Inflammatory macrophage treated with lipopolysaccharide for 4 hours (primary cell): ENCODE measurements at regions not wholly inside any gene's neighbourhood (a gene's known extent, or its start where the extent isn't known, plus 50 kb on each side); places are given as distances from the start of the nearest gene placed in this dataset.
"Not testable (repeated sequence)": the region's sequence is repeated elsewhere in the genome, so short reads cannot be mapped to it uniquely, and the experiment has no call there.

Source experiments
- DNase-seq: peaks from one replicate; pipeline ENCODE4 v3.0.0-alpha.2; 2020

- no peak for DNase-seq
Measured at GRCh38 chr4:27668001-27668400, 807.4 kb downstream of the STIM2 start.

DNA sequence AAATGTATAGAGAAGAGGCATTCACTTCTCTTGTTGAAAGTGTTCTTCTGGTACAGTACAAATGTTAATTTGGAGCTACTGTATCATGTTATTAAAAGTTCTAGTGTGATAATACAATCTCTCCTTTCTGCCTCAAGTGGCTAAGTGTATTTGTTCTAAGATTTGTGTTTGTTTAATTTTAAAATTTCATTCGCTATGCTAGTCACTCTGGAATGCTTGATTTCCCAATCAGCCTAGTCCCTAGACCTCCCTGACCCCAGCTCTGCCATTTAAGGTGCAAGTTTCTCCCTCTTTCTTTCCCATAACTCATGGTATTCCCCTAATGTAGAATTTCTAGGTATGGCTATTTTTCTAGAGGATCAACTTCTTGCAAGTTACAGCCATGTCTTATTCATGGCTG lies 817.4 kb downstream of the STIM2 start:
- DNase-seq: no peak

GRCh38 chr4:27684610-27685011 lies 824.0 kb downstream of the STIM2 start:
- DNase-seq: peak; percentile 2

- DNase-seq: no peak
Measured at GRCh38 chr4:27685091-27685490, 824.5 kb downstream of the STIM2 start.

GRCh38 chr4:27685947-27686346 lies 825.3 kb downstream of the STIM2 start:
- DNase-seq: no peak

DNA sequence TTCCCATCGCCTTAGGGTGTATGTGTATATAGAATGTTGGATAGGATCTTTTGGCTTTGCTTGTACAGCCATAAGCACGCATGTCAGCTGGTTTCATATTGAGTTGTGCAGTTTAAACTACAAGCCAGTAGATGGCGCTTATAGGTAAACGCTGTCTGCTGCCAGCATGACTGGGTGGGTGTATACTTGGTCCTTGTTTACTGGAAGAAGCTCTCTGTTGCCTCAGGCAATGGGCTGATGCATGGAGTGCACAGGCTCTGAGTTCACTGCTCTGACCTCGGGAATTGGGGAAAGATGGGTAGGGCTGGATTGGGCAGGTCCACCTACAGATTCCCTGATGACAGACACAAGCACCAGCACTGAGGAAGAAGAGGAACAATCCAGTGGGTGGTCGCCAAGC lies 831.5 kb downstream of the STIM2 start:
- DNase-seq: peak; percentile 31

DNA sequence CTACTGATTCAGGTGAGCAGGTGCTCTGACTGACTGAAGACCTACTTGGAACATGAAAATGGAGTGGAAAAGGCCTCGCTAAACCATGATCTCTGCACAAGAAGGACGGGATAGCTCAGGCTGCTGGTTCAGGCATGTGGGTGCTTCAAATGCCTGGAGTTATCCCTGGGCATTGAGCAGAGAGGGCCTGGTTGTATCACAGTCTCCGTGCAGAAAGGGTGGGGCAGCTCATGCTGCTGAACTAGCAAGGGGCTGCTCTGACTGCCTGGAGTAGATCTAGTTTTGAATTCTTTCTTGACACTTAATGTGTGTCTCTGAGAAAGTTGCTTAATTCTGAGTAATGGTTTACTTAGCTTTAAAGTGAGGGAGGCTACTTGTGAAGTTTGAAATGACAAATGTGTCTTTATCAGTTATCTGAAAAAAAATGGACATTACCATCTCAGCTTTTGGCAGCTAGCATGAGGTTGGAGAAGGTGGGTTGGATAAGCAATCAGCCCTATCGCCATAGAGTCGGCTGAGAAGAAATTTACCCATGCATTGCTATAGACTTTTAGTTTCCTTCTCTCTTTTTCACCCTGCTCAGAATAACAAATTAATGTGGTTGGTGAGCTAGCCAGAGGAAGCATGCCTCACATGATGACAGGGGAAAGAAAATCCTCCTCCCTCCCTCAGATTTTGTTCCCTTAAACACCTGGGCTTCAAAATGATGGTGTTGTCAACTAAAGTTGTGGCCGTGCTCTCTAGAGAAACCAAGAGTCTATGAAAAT lies 832.4 kb downstream of the STIM2 start:
- DNase-seq: no peak

DNA sequence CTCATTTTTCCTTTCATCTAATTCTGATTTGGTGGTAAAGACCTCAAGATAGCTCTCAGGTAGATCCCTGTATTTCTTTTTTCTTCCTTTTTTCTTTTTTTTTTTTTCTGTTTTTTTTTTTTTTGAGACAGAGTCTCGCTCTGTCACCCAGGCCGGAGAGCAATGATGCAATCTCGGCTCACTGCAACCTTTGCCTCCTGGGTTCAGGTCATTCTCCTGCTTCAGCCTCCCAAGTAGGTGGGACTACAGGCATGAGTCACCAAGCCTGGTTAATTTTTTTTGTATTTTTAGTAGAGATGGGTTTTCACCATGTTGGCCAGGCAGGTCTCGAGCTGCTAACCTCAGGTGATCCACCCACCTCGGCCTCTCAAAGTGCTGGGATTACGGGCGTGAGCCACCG lies 835.6 kb downstream of the STIM2 start:
- DNase-seq: not testable (repeated sequence)

- DNase-seq: no peak
Measured at GRCh38 chr4:27701606-27702005, 841.0 kb downstream of the STIM2 start.

DNA sequence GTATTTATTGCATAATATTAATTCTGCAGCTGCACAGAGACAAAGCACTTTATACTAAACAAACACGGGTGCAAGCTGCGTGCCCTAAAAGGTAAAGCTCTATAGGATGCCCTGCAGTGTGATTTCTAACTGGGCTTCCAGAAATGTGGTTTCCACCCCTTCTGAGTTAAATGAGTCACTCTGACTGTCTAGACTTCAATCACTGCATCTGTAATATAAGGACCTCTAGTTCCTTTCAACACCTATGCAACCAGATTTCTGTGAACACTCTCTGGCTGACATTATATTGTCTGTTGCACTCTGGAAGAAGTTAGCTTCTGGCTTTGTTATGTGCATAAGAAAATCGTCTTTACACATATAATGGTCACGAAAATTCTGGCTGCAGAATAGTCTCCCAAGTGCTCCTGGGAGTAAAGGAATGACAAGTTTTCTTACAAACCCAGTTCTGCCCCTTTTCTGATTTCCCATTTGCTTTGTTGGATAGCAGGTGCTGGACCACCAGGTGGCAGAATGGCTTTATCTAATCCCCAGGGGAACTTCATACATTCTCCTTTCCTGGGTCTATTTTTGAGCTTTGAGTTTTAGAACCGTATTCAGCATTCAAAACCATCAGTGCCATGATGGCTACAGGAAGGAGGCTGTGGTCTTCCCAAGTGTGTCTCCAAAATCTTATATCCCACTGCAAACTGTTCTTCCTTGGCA lies 842.2 kb downstream of the STIM2 start:
- no peak for DNase-seq

GRCh38 chr4:27703771-27704170 lies 843.1 kb downstream of the STIM2 start:
- DNase-seq: no peak

GRCh38 chr4:27711041-27711440 lies 850.4 kb downstream of the STIM2 start:
- DNase-seq: no peak

DNA sequence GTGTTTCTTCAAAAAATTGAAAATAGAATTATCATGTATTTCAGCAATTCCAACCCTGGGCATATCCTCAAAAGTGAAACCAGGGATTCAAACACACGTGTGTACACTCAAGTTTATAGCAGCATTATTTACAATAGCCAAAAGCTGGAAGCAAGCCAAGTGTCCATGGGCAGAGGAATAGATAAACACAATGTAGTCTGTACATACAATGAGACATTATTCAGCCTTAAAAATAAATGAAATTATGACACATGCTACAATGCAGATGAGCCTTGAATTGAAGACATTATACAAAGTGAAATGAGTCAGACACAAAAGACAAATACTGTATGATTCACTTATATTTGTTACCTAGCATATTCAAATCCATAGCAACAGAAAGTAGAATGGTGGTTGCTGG lies 853.4 kb downstream of the STIM2 start:
- no peak for DNase-seq

DNA sequence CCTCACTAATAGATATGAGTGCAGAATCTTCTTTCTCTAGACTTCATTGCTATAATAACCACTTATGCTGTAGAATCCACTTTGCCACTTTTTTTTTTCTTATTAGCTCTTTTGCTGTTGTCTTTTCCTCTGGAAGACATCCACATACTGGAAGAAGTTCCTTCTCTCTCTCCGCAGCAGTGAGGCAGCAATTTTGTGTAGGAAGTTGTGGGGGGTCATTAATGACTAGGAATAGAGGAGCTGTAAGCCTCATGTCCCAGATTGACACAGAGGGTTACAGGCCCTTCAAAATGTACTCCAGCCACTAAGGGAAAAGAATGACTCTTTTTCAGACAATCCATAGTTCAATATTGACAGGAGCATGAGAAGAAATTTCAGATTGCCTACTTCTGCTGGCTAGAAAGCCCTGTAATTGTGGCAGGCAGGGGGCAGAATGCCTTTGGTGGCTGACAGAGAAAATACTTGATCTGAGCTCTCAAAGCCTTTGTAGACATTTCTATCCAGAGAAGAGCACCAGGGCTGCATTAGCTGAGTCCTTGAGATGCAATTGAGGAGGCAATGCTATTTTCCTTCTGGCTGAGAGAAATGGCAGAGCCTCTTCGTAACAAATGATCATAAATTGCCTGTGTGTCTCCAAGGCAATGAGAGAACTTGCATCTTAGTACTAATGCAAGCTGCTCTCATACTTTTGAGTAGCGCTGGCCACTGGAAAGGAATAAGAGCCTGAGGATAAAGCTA lies 856.2 kb downstream of the STIM2 start:
- DNase-seq: no peak

- peak; percentile 16 for DNase-seq
Measured at GRCh38 chr4:27717431-27717755, 856.8 kb downstream of the STIM2 start.

DNA sequence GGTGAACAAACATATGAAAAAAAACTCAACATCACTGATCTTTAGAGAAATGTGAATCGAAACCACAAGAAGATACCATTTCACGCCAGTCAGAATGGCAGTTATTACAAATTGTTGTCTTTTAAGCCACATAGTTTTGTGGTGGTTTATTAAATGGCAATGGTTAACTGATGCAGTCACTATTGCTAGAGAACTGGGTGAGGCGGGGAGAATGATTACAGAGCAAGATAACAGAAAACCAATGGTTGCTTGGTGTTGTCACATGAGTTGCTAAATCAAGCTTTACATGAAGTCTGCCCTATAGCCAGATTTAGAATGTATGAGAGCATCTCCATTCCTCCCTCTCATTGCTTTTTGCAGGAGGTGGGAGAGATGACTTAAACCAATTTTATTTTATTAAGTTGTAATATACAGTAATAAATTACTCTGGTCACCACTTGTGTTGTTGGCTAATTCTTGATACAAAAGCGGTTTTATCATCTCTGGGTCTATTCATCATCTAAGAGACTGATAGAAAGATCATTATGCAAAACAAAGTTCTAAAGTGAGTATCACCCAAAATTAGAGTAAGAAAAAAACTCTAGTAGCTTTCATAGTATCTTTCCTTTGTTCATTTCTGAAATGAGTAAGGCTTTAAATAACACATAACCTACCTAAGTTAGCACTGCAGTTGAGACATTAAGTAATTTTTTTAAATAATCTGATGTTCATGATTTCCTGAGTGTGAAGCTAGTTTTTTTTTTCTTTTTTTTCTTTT lies 859.5 kb downstream of the STIM2 start:
- DNase-seq: no peak

GRCh38 chr4:27721193-27721592 lies 860.6 kb downstream of the STIM2 start:
- DNase-seq: no peak

DNA sequence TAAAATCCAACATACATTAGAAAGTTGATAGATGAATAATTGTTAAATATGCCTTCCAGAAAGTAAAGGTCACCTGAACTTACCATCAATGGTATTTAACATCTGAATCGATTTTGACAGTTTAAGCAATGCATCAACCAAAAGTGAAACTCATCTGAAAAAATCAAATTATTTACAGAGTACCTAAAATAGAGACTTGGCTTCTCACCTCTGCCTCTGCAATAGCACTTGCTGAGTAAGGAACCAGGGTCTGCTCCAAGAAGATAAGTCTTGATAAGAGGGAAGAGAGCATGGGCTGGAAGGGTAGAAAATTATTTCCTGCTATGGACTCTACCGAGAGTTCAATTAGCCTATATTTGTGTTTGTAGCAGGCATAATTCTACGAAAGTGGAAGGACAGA lies 868.3 kb downstream of the STIM2 start:
- DNase-seq: no peak

GRCh38 chr4:27742816-27743215 lies 882.2 kb downstream of the STIM2 start:
- no peak for DNase-seq

GRCh38 chr4:27759611-27760575 lies 899.3 kb downstream of the STIM2 start:
- no peak for DNase-seq

DNA sequence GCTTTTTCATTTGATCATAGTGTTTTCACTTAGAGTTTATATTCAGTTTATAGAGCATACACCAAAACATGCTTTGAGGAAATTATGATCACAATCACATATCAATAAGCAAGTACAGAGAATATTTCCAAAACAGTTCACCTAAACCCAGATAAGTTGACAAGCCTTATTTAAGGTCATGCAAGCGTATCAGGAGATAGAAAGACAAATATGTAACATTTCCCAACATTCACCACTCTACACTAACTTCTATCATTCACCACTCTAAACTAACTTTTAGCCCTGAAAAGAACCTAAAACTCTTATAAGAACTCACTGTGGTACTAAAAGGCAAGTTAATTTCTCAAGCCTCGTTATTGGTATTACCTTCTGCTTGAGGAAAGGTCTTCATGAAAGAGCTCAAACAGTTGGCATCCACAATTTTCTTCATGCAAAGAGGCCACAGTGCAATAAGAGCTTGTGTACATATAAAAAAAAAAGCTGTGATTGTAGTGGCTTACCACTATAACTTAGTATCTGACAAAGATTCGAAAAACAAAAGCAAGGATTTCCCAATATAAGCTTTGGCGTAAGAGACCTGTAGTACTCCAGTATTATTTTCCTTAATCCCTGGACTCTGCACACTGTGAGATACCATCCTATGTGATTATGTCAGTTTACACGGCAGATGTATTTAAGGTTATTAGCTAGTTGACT lies 903.3 kb downstream of the STIM2 start:
- DNase-seq: no peak

GRCh38 chr4:27764526-27764837 lies 903.8 kb downstream of the STIM2 start:
- DNase-seq: no peak
